ENCODE measurements at regions not wholly inside any gene's neighbourhood (a gene's known extent, or its start where the extent isn't known, plus 50 kb on each side); places are given as distances from the start of the nearest gene placed in this dataset.

- TF ChIP-seq FOXM1 (IDR thresholded peaks at IDR 0.05; ENCODE audit: borderline replicate concordance, low read depth) = no peak
Observed at GRCh38 chr14:34134484-34134883, 183.6 kb upstream of the EGLN3 start.

GRCh38 chr14:34129927-34130552 is 179.2 kb upstream of the EGLN3 start:
- TF ChIP-seq EP300 (IDR thresholded peaks at IDR 0.05; ENCODE audit: borderline replicate concordance) (no peak), REST (IDR thresholded peaks at IDR 0.05; ENCODE audit: low read depth) (no peak), MAX (IDR thresholded peaks at IDR 0.05) (no peak), EGR1 (IDR thresholded peaks at IDR 0.05) (no peak), USF1 (IDR thresholded peaks at IDR 0.05) (no peak), FOXM1 (IDR thresholded peaks at IDR 0.05; ENCODE audit: borderline replicate concordance, low read depth) (no peak), TCF12 (IDR thresholded peaks at IDR 0.05; ENCODE audit: low read depth) (no peak), TEAD4 (IDR thresholded peaks at IDR 0.05) (no peak), NFIC (IDR thresholded peaks at IDR 0.05) (no peak), TAF1 (IDR thresholded peaks at IDR 0.05; ENCODE audit: low read depth) (no peak), CEBPB (IDR thresholded peaks at IDR 0.05) (no peak), YY1 (IDR thresholded peaks at IDR 0.05; ENCODE audit: low read depth) (no peak)

- TF ChIP-seq MAX (IDR thresholded peaks at IDR 0.05) = no peak
- no peak for TF ChIP-seq RAD21 (IDR thresholded peaks at IDR 0.05; ENCODE audit: low read depth)
- TF ChIP-seq YY1 (IDR thresholded peaks at IDR 0.05; ENCODE audit: low read depth) = no peak
- TF ChIP-seq NFIC (IDR thresholded peaks at IDR 0.05) = no peak
- no peak for TF ChIP-seq EP300 (IDR thresholded peaks at IDR 0.05; ENCODE audit: borderline replicate concordance)
- no peak for TF ChIP-seq CEBPB (IDR thresholded peaks at IDR 0.05)
- TF ChIP-seq USF1 (IDR thresholded peaks at IDR 0.05) = no peak
Observed at GRCh38 chr14:34128665-34129064, 177.8 kb upstream of the EGLN3 start.

- TF ChIP-seq YY1 (IDR thresholded peaks at IDR 0.05; ENCODE audit: low read depth) = no peak
- TF ChIP-seq ZBTB7A (IDR thresholded peaks at IDR 0.05; ENCODE audit: low read depth) = no peak
- no peak for TF ChIP-seq TAF1 (IDR thresholded peaks at IDR 0.05; ENCODE audit: low read depth)
- no peak for TF ChIP-seq RAD21 (IDR thresholded peaks at IDR 0.05; ENCODE audit: low read depth)
- TF ChIP-seq EGR1 (IDR thresholded peaks at IDR 0.05) = no peak
- no peak for TF ChIP-seq TEAD4 (IDR thresholded peaks at IDR 0.05)
- no peak for TF ChIP-seq FOXM1 (IDR thresholded peaks at IDR 0.05; ENCODE audit: borderline replicate concordance, low read depth)
- no peak for TF ChIP-seq NFIC (IDR thresholded peaks at IDR 0.05)
- TF ChIP-seq CREB1 (IDR thresholded peaks at IDR 0.05; ENCODE audit: low read depth) = no peak
- TF ChIP-seq TCF12 (IDR thresholded peaks at IDR 0.05; ENCODE audit: low read depth) = no peak
- no peak for TF ChIP-seq EP300 (IDR thresholded peaks at IDR 0.05; ENCODE audit: borderline replicate concordance)
- TF ChIP-seq USF1 (IDR thresholded peaks at IDR 0.05) = no peak
Observed at GRCh38 chr14:34126586-34126985, 175.7 kb upstream of the EGLN3 start.

- TF ChIP-seq EGR1 (IDR thresholded peaks at IDR 0.05) (no peak), TCF12 (IDR thresholded peaks at IDR 0.05; ENCODE audit: low read depth) (no peak), RAD21 (IDR thresholded peaks at IDR 0.05; ENCODE audit: low read depth) (no peak), TAF1 (IDR thresholded peaks at IDR 0.05; ENCODE audit: low read depth) (no peak), CREB1 (IDR thresholded peaks at IDR 0.05; ENCODE audit: low read depth) (no peak), CEBPB (IDR thresholded peaks at IDR 0.05) (no peak), MAX (IDR thresholded peaks at IDR 0.05) (no peak), ZBTB7A (IDR thresholded peaks at IDR 0.05; ENCODE audit: low read depth) (no peak), TEAD4 (IDR thresholded peaks at IDR 0.05) (no peak), REST (IDR thresholded peaks at IDR 0.05; ENCODE audit: low read depth) (no peak), NFIC (IDR thresholded peaks at IDR 0.05) (no peak), EP300 (IDR thresholded peaks at IDR 0.05; ENCODE audit: borderline replicate concordance) (no peak), USF1 (IDR thresholded peaks at IDR 0.05) (no peak), YY1 (IDR thresholded peaks at IDR 0.05; ENCODE audit: low read depth) (no peak), FOXM1 (IDR thresholded peaks at IDR 0.05; ENCODE audit: borderline replicate concordance, low read depth) (no peak)
Observed at GRCh38 chr14:34124585-34124984, 173.7 kb upstream of the EGLN3 start.
